ENCODE measurements at regions not wholly inside any gene's neighbourhood (a gene's known extent, or its start where the extent isn't known, plus 50 kb on each side); places are given as distances from the start of the nearest gene placed in this dataset.

- intact Hi-C loops (cut with DNase I): no loop called here
- Histone ChIP-seq H3K4me1 (no peaks in the 10 kb centered on the region), H3K9me3 (no peaks in the 10 kb centered on the region), H3K4me3 (no peak overlapping the region), H3K27me3 (no peaks in the 10 kb centered on the region), H3K36me3 (replicated peaks in 1 of 2; ENCODE audit: insufficient read depth in 1 of 2, low read depth in 2 of 2) (no peaks in the 10 kb centered on the region), H3K27ac (no peak overlapping the region)
- TF ChIP-seq CTCF (IDR thresholded peaks at IDR 0.05) (no peak), POLR2A (IDR thresholded peaks at IDR 0.05) (no peak)
- 52 to 70% methylated on average over 2 of the region's 2 CpGs for WGBS, 2 donors
- ATAC-seq (no peak), DNase-seq (no peak)
These were observed 133.8 kb upstream of the LCORL start for GRCh38 chr4:18155067-18156041.

GRCh38 chr4:18138076-18138665 lies 116.6 kb upstream of the LCORL start:
- 72 to 76% methylated on average over 9 of the region's 9 CpGs for WGBS, 2 donors
- no peaks in the 10 kb centered on the region for H3K9me3 ChIP-seq
- no peaks in the 10 kb centered on the region for H3K27me3 ChIP-seq
- H3K27ac ChIP-seq: no peak overlapping the region
- DNase-seq: no peak
- intact Hi-C loops (cut with DNase I): no loop called here
- H3K4me3 ChIP-seq: no peak overlapping the region
- no peaks in the 10 kb centered on the region for H3K36me3 ChIP-seq (replicated peaks in 1 of 2; ENCODE audit: insufficient read depth in 1 of 2, low read depth in 2 of 2)
- no peaks in the 10 kb centered on the region for H3K4me1 ChIP-seq
- no peak for ATAC-seq
- TF ChIP-seq POLR2A (IDR thresholded peaks at IDR 0.05): no peak
- TF ChIP-seq CTCF (IDR thresholded peaks at IDR 0.05): no peak

GRCh38 chr4:18134111-18134510 lies 112.6 kb upstream of the LCORL start:
- DNase-seq (no peak), ATAC-seq (no peak)
- Histone ChIP-seq H3K4me1 (no peaks in the 10 kb centered on the region), H3K9me3 (no peaks in the 10 kb centered on the region), H3K36me3 (replicated peaks in 1 of 2; ENCODE audit: insufficient read depth in 1 of 2, low read depth in 2 of 2) (no peaks in the 10 kb centered on the region), H3K27ac (no peak overlapping the region), H3K27me3 (no peaks in the 10 kb centered on the region), H3K4me3 (no peak overlapping the region)
- TF ChIP-seq CTCF (IDR thresholded peaks at IDR 0.05): no peak
- TF ChIP-seq POLR2A (IDR thresholded peaks at IDR 0.05): no peak
- intact Hi-C loops (cut with DNase I): no loop called here

- WGBS, 2 donors: 85 to 89% methylated on average over 3 of the region's 3 CpGs
- Histone ChIP-seq H3K4me3 (no peak overlapping the region), H3K9me3 (no peaks in the 10 kb centered on the region), H3K27ac (no peak overlapping the region), H3K27me3 (no peaks in the 10 kb centered on the region), H3K4me1 (no peaks in the 10 kb centered on the region), H3K36me3 (replicated peaks in 1 of 2; ENCODE audit: insufficient read depth in 1 of 2, low read depth in 2 of 2) (no peaks in the 10 kb centered on the region)
- DNase-seq: no peak
- no peak for ATAC-seq
- intact Hi-C loops (cut with DNase I): no loop called here
- TF ChIP-seq POLR2A (IDR thresholded peaks at IDR 0.05): no peak
- no peak for TF ChIP-seq CTCF (IDR thresholded peaks at IDR 0.05)
These were observed 108.7 kb upstream of the LCORL start for GRCh38 chr4:18130256-18130655.
